HEK293T (cell line): ENCODE measurements at regions not wholly inside any gene's neighbourhood (a gene's known extent, or its start where the extent isn't known, plus 50 kb on each side); places are given as distances from the start of the nearest gene placed in this dataset.

ENCODE experiments used
- CTCF ChIA-PET: fragments of 350-600 bp; formaldehyde crosslinking; extraction: SDS; loops from one replicate; lab custom pipeline; 2021; ENCODE audit warnings: antibody characterized with exemption, inconsistent platforms; lab: Yijun Ruan, JAX
- POLR2A ChIA-PET: fragments of 350-600 bp; formaldehyde crosslinking; extraction: SDS; loops from one replicate; lab custom pipeline; 2020; ENCODE audit warnings: antibody characterized with exemption, inconsistent platforms; lab: Yijun Ruan, JAX
- DNase-seq: peaks from one replicate; pipeline ENCODE4 v3.0.0; 2012; ENCODE audit warnings: mixed read lengths; ENCODE audit errors: extremely low spot score
- ARNT ChIP-seq: fragments of 450-650 bp; IDR thresholded peaks from 2 replicates; pipeline ENCODE4 v1.6.1; 2017; ENCODE audit warnings: mild to moderate bottlenecking
- BHLHE40 ChIP-seq: fragments of 450-650 bp; IDR thresholded peaks from 2 replicates; pipeline ENCODE4 v1.6.1; 2016; ENCODE audit warnings: mild to moderate bottlenecking, moderate library complexity, borderline replicate concordance
- CTBP1 ChIP-seq: fragments of 450-650 bp; IDR thresholded peaks from 2 replicates; pipeline ENCODE4 v1.6.1; 2016; ENCODE audit warnings: borderline replicate concordance
- ELF4 ChIP-seq: fragments of 450-650 bp; IDR thresholded peaks from 2 replicates; pipeline ENCODE4 v1.6.1; 2017; ENCODE audit warnings: antibody characterized with exemption
- FOXA1 ChIP-seq: fragments of 450-650 bp; IDR thresholded peaks from 2 replicates; pipeline ENCODE4 v1.6.1; 2016; ENCODE audit warnings: mild to moderate bottlenecking
- FOXK2 ChIP-seq: fragments of 450-650 bp; IDR thresholded peaks from 2 replicates; pipeline ENCODE4 v1.6.1; 2016; ENCODE audit warnings: mild to moderate bottlenecking
- FOXM1 ChIP-seq: fragments of 450-650 bp; IDR thresholded peaks from 2 replicates; pipeline ENCODE4 v1.6.1; 2017; ENCODE audit warnings: mild to moderate bottlenecking, borderline replicate concordance
- HDGF ChIP-seq: fragments of 450-650 bp; IDR thresholded peaks from 2 replicates; pipeline ENCODE4 v1.6.1; 2017; ENCODE audit warnings: antibody characterized with exemption, borderline replicate concordance
- L3MBTL2 ChIP-seq: fragments of 450-650 bp; conservative IDR thresholded peaks from 2 replicates; pipeline ENCODE4 v1.6.1; 2016; ENCODE audit warnings: mild to moderate bottlenecking
- LEF1 ChIP-seq: fragments of 450-650 bp; IDR thresholded peaks from 2 replicates; pipeline ENCODE4 v1.6.1; 2017; ENCODE audit warnings: mild to moderate bottlenecking, borderline replicate concordance
- NFRKB ChIP-seq: fragments of 450-650 bp; IDR thresholded peaks from 2 replicates; pipeline ENCODE4 v1.6.1; 2016; ENCODE audit warnings: mild to moderate bottlenecking, moderate library complexity
- PKNOX1 ChIP-seq: fragments of 450-650 bp; IDR thresholded peaks from 2 replicates; pipeline ENCODE4 v1.6.1; 2016
- SP1 ChIP-seq: fragments of 450-650 bp; IDR thresholded peaks from 2 replicates; pipeline ENCODE4 v1.6.1; 2017
- SUZ12 ChIP-seq: fragments of 450-650 bp; IDR thresholded peaks from 2 replicates; pipeline ENCODE4 v1.6.1; 2016; ENCODE audit warnings: mild to moderate bottlenecking
- TARDBP ChIP-seq: fragments of 450-650 bp; IDR thresholded peaks from 2 replicates; pipeline ENCODE4 v1.6.1; 2016
- ZNF384 ChIP-seq: fragments of 450-650 bp; IDR thresholded peaks from 2 replicates; pipeline ENCODE4 v1.6.1; 2016

DNA sequence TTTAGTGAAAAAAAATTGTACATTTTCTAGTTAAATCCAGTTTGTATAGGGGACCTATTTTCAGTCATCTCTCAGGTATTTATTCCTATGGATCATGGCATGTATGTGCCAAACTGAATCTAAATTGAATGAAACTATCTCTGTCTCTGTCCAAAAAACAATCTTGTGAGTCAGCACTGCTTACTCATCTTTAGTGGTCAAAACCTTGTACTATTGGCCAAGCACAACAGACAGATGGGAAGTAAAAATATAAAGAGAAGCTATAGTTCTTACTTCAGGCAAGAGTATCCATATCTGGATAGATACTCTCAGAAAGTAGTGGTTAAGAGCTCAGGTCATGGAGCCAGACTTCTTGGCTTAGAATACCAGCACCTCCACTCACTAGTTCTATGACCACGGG, 76.0 kb upstream of the KLHL14 start:
- ChIA-PET CTCF (interaction anchor here (0.7 kb wide), 1 partner anchor 1108 kb away, joined by 3 read pairs; no protein-coding TSS in a partner anchor), POLR2A (interaction anchor here (1.7 kb wide), 1 partner anchor 78 kb away, joined by 3 read pairs; no protein-coding TSS in a partner anchor)
- no peak for DNase-seq
- TF ChIP-seq CTBP1 (no peak), L3MBTL2 (no peak), ZNF384 (no peak), SUZ12 (no peak), BHLHE40 (no peak), TARDBP (no peak), FOXK2 (no peak), SP1 (no peak), NFRKB (no peak), LEF1 (no peak), PKNOX1 (no peak), ARNT (no peak), FOXA1 (no peak)

DNA sequence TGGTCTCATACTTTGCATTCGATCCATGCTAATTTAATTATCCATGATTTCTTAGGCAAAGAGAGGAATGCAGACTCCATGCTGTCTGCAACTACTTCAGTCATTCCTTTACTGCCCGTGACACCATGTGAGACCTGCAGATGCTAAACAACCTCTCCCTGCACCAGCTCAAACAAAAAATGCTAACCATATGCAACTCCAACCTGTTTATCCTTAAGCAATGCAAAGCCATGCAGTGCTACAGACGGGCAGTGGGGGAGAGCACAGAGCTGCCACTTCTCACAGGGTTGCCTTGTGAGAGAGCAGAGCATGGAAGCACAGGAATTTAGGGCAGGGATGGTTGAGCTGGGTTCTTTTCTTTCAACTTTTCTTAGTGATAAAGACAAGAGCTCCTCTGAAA, 74.9 kb upstream of the KLHL14 start:
- TF ChIP-seq FOXA1 (no peak), SP1 (no peak), SUZ12 (no peak), L3MBTL2 (no peak), FOXK2 (no peak), ARNT (no peak), ELF4 (no peak), NFRKB (no peak), TARDBP (no peak), HDGF (no peak), PKNOX1 (no peak), CTBP1 (no peak), FOXM1 (no peak), BHLHE40 (no peak), LEF1 (no peak), ZNF384 (no peak)
- no peak for DNase-seq
- POLR2A ChIA-PET: no interaction called here
- CTCF ChIA-PET: interaction anchor here (0.6 kb wide), 2 partner anchors 19 to 251 kb away, joined by 3 read pairs; no protein-coding TSS in a partner anchor

DNA sequence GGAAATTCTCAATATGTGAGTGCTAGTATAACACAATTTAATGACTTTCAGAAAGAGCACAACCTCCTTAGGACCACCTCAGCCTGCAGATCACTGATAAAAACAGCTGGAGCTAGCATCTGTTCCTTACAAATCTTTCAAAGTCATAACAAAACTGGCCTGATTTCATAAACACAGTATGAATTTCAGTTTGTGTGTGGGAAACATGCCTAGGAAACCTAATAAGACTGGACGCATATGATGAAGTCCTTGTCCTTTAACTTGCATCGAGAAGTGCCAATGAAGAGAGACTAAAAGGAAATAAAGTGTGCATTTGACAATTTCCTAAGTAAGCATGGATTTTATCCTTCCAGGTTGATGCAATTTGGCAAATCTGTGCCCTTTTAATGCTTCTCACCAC, 74.1 kb upstream of the KLHL14 start:
- ChIA-PET CTCF (no interaction called here), POLR2A (no interaction called here)
- TF ChIP-seq SUZ12 (no peak), CTBP1 (no peak), ELF4 (no peak), PKNOX1 (no peak), FOXK2 (no peak), ARNT (no peak), LEF1 (no peak), ZNF384 (no peak), FOXM1 (no peak), SP1 (no peak), TARDBP (no peak), BHLHE40 (no peak), NFRKB (no peak), HDGF (no peak), FOXA1 (no peak), L3MBTL2 (no peak)
- no peak for DNase-seq

GRCh38 chr18:32840962-32841361, 68.1 kb upstream of the KLHL14 start:
- no peak for DNase-seq
- ChIA-PET POLR2A (no interaction called here), CTCF (no interaction called here)
- TF ChIP-seq SP1 (no peak), CTBP1 (no peak), L3MBTL2 (no peak), FOXK2 (no peak), SUZ12 (no peak), FOXM1 (no peak), FOXA1 (no peak), ELF4 (no peak), NFRKB (no peak), PKNOX1 (no peak), ARNT (no peak), HDGF (no peak), LEF1 (no peak), BHLHE40 (no peak), TARDBP (no peak)

- ChIA-PET CTCF (no interaction called here), POLR2A (no interaction called here)
- no peak for DNase-seq
- no peak for TF ChIP-seq TARDBP
- TF ChIP-seq SUZ12: no peak
- no peak for TF ChIP-seq ARNT
- TF ChIP-seq PKNOX1: no peak
- TF ChIP-seq BHLHE40: no peak
- TF ChIP-seq CTBP1: no peak
- TF ChIP-seq FOXK2: no peak
- TF ChIP-seq L3MBTL2: no peak
- no peak for TF ChIP-seq ZNF384
- TF ChIP-seq NFRKB: no peak
- no peak for TF ChIP-seq LEF1
- TF ChIP-seq FOXM1: no peak
- no peak for TF ChIP-seq SP1
- TF ChIP-seq HDGF: no peak
Observed at GRCh38 chr18:32835951-32836350, 63.1 kb upstream of the KLHL14 start.
